Astrocyte of the cerebellum (primary cell): ENCODE measurements at regions not wholly inside any gene's neighbourhood (a gene's known extent, or its start where the extent isn't known, plus 50 kb on each side); places are given as distances from the start of the nearest gene placed in this dataset.

Source experiments
- DNase-seq: peaks from one replicate; pipeline ENCODE4 v3.0.0-alpha.2; 2011; ENCODE audit warnings: low read depth
- H3K4me3 ChIP-seq: 2 replicates; pipeline ENCODE4 v1.5.1; 2011; ENCODE audit warnings: mild to moderate bottlenecking, low read depth, low read length, moderate library complexity
- CTCF ChIP-seq: IDR thresholded peaks from 2 replicates; pipeline ENCODE4 v1.5.1; 2012; ENCODE audit warnings: low read length, low read depth, moderate library complexity, mild to moderate bottlenecking; ENCODE audit errors: missing control alignments
- in situ Hi-C: cut with HindIII; loops from 2 replicates; pipeline ENCODE4 v1.10.0; 2017; ENCODE audit warnings: low sequenced_read_pairs

- in situ Hi-C loops = no loop called here
- no peak for DNase-seq
Measured at GRCh38 chr10:125343983-125344382, 183.6 kb upstream of the CTBP2 start.

GRCh38 chr10:125343118-125343925 lies 183.0 kb upstream of the CTBP2 start:
- TF ChIP-seq CTCF = peak; percentile 56
- H3K4me3 ChIP-seq = no peak overlapping the region
- in situ Hi-C loops = no loop called here
- DNase-seq = no peak

More at GRCh38 chr10:125343983-125344382, 183.6 kb upstream of the CTBP2 start:
- no peak overlapping the region for H3K4me3 ChIP-seq
- no peak for TF ChIP-seq CTCF

GRCh38 chr10:125341611-125342010 lies 181.2 kb upstream of the CTBP2 start:
- in situ Hi-C loops = no loop called here
- TF ChIP-seq CTCF = no peak
- H3K4me3 ChIP-seq = no peak overlapping the region
- no peak for DNase-seq

GRCh38 chr10:125340903-125341302 lies 180.5 kb upstream of the CTBP2 start:
- in situ Hi-C loops = no loop called here
- TF ChIP-seq CTCF = no peak
- H3K4me3 ChIP-seq = no peak overlapping the region
- DNase-seq = no peak

GRCh38 chr10:125337510-125337909 lies 177.1 kb upstream of the CTBP2 start:
- TF ChIP-seq CTCF = no peak
- DNase-seq = no peak
- in situ Hi-C loops = no loop called here
- no peak overlapping the region for H3K4me3 ChIP-seq

GRCh38 chr10:125334545-125334944 lies 174.2 kb upstream of the CTBP2 start:
- no peak for TF ChIP-seq CTCF
- in situ Hi-C loops = no loop called here
- no peak for DNase-seq
- no peak overlapping the region for H3K4me3 ChIP-seq
